ENCODE measurements at regions not wholly inside any gene's neighbourhood (a gene's known extent, or its start where the extent isn't known, plus 50 kb on each side); places are given as distances from the start of the nearest gene placed in this dataset.
"Not testable (repeated sequence)": the region's sequence is repeated elsewhere in the genome, so short reads cannot be mapped to it uniquely, and the experiment has no call there.

DNA sequence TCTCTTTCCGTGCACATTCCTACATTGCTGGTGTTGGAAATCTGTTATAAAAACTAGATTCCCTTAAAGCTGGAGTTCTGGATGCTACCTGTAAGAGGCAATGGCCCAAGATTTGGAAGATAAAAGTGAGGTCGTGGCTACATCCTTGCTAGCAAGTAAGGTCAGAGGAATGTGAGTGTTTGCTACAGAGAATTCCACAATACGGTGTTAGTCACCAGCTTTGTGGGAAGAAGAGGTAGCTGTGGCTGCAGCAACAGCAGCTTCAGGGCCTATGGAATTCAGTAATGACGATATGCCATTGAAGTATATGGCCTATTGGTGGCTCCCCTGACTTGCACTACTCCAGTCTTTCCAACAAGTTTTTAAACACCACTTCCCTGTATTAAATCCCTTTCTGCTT, 227.7 kb upstream of the TMEM260 start:
- H3K9me3 ChIP-seq = no peaks in the 10 kb centered on the region
- TF ChIP-seq, protein P1, sequence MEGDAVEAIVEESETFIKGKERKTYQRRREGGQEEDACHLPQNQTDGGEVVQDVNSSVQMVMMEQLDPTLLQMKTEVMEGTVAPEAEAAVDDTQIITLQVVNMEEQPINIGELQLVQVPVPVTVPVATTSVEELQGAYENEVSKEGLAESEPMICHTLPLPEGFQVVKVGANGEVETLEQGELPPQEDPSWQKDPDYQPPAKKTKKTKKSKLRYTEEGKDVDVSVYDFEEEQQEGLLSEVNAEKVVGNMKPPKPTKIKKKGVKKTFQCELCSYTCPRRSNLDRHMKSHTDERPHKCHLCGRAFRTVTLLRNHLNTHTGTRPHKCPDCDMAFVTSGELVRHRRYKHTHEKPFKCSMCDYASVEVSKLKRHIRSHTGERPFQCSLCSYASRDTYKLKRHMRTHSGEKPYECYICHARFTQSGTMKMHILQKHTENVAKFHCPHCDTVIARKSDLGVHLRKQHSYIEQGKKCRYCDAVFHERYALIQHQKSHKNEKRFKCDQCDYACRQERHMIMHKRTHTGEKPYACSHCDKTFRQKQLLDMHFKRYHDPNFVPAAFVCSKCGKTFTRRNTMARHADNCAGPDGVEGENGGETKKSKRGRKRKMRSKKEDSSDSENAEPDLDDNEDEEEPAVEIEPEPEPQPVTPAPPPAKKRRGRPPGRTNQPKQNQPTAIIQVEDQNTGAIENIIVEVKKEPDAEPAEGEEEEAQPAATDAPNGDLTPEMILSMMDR (IDR thresholded peaks at IDR 0.05) = no peak
- no peak for DNase-seq
- intact Hi-C loops (cut with DNase I; ENCODE audit: low total_unique reads) = no loop called here
- peaks cover 0 to 6% (median 2%) of the 10 kb centered on the region in 4 donors for H3K4me1 ChIP-seq
- H3K4me3 ChIP-seq = no peak overlapping the region
- H3K27ac ChIP-seq = no peak overlapping the region
- no peaks in the 10 kb centered on the region for H3K36me3 ChIP-seq
- no peaks in the 10 kb centered on the region for H3K27me3 ChIP-seq

DNA sequence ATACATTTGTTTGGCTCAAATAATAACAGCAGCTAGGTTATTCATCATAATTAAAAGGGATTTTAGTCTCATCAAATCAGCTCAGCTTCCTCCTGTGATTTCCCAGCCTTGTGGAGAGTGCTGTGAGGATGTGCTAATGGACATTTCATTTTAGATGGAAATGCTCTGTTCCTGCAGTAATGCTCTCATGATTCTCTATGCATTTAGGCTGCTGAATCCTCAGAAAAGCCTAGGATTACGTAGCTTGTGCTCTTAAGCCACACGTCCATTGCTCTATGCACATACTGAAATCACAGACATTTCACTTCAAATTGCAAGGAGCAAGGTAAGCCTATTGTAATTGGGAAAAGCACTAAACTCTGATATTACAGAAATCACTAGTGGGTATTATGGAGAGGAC, 226.6 kb upstream of the TMEM260 start:
- Histone ChIP-seq H3K9me3 (no peaks in the 10 kb centered on the region), H3K36me3 (no peaks in the 10 kb centered on the region), H3K27me3 (no peaks in the 10 kb centered on the region), H3K4me3 (no peak overlapping the region), H3K27ac (no peak overlapping the region), H3K4me1 (peaks cover 0 to 18% (median 9%) of the 10 kb centered on the region in 4 donors)
- intact Hi-C loops (cut with DNase I; ENCODE audit: low total_unique reads) = no loop called here
- TF ChIP-seq, protein P1 (IDR thresholded peaks at IDR 0.05) = no peak
- no peak for DNase-seq

DNA sequence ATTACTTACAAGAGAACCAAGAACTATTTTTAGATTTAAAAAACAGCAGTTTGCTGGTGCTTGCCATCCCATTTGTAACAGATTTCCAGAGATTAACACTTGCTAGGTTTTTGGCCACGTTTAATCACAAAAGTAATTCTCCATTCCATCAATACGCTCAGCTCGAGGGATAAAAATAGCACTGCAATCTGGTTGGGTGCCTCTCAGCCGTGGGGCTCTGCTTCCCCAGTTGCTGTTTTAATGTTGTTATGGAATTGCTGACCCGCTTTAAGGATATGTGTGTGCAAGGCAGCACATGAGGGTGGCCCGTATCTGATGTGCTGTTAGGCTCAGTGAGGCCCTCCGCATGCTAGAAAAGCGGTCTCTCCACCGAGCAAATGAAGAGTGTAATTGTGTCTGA, 222.2 kb upstream of the TMEM260 start:
- Histone ChIP-seq H3K4me3 (no peak overlapping the region), H3K4me1 (peaks cover 0 to 20% (median 10%) of the 10 kb centered on the region in 4 donors), H3K27ac (peak overlapping the region; percentile 53 to 60), H3K9me3 (no peaks in the 10 kb centered on the region), H3K27me3 (no peaks in the 10 kb centered on the region), H3K36me3 (no peaks in the 10 kb centered on the region)
- TF ChIP-seq, protein P1 (IDR thresholded peaks at IDR 0.05) = no peak
- intact Hi-C loops (cut with DNase I; ENCODE audit: low total_unique reads) = no loop called here
- no peak for DNase-seq

DNA sequence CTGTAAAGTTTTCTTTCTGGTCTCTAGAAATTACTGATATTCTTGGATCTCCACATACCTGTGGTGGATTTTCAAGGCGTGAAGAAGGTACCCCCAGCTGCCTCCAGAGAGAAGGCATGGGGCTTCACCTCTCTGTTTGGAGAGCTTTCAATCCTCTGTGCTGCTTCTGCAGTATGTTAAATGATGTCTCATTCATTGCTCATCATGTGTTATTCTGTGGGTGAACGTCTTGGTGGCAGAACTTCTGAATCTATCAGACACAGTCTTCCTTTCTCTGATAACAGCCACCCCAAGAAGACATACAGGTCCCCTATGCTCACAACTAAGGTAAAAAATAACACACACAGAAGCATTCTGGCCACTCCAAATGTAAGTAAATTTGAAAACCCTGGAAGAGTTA, 221.3 kb upstream of the TMEM260 start:
- Histone ChIP-seq H3K9me3 (no peaks in the 10 kb centered on the region), H3K4me3 (no peak overlapping the region), H3K27me3 (no peaks in the 10 kb centered on the region), H3K36me3 (no peaks in the 10 kb centered on the region), H3K27ac (peak overlapping the region in 1 of 2 donors; percentile 53), H3K4me1 (peaks cover 0 to 20% (median 10%) of the 10 kb centered on the region in 4 donors)
- intact Hi-C loops (cut with DNase I; ENCODE audit: low total_unique reads) = no loop called here
- no peak for DNase-seq
- TF ChIP-seq, protein P1 (IDR thresholded peaks at IDR 0.05) = no peak

DNA sequence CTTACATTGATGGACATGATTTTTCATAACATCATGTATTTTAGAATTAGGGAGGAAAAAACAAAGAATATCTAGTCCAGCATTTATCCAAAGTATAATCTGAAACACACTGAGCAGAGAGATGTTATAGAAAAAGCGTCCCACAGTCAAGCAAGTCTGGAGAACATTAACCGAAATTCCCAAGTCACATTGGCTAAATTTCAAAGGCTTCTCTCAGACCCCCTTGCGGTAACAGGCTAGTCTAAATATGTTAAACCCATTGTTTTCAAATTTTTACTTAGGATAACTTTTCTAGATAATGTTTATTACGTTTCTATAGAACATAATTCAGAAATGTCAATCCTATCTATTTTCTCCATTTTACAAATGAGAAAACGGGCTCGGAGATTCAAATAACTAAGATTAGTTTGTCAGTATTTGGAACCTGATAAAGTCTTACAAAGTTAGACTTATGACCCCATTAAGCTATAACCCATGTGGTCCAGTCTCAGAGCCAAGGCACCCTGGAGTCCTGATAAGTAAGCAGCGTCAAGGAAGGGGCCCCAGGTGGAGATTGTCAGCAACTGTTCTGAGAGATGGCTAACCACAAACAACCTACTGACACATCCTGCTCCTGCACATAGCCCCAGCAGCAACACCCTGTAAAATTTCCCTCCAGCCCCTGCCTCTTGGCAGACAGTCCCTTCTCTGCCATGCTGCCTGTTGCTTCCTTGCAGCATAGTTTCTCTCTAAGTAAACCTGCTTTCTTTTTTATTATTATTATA, 220.6 kb upstream of the TMEM260 start:
- DNase-seq = no peak
- Histone ChIP-seq H3K36me3 (no peaks in the 10 kb centered on the region), H3K4me3 (no peak overlapping the region), H3K27me3 (no peaks in the 10 kb centered on the region), H3K9me3 (no peaks in the 10 kb centered on the region), H3K27ac (no peak overlapping the region), H3K4me1 (peaks cover 0 to 20% (median 10%) of the 10 kb centered on the region in 4 donors)
- intact Hi-C loops (cut with DNase I; ENCODE audit: low total_unique reads) = no loop called here
- TF ChIP-seq, protein P1 (IDR thresholded peaks at IDR 0.05) = no peak

DNA sequence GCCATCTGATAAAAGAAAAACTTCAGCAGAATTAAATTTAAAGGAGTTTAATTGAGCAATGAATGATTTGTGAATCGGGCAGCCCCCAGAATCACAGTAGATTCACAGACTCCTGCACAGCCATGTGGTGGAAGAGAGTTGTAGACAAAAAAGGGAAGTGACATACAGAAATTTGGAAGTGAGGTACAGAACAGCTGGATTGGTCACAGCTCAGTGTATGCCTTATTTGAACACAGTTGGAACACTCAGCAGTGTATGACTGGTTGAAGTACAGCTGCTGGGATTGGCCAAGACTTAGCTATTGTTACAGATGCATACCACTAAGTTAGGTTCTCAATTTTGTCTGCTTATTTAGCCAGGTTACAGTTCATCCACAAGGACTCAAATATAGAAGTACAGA, 213.9 kb upstream of the TMEM260 start:
- H3K4me3 ChIP-seq; H3K36me3 ChIP-seq; H3K9me3 ChIP-seq; H3K27ac ChIP-seq; H3K27me3 ChIP-seq; DNase-seq; intact Hi-C loops (cut with DNase I; ENCODE audit: low total_unique reads); H3K4me1 ChIP-seq: not testable (repeated sequence)
